Esophagus mucosa (tissue), 1 donor: ENCODE measurements at regions not wholly inside any gene's neighbourhood (a gene's known extent, or its start where the extent isn't known, plus 50 kb on each side); places are given as distances from the start of the nearest gene placed in this dataset.
"Not testable (repeated sequence)": the region's sequence is repeated elsewhere in the genome, so short reads cannot be mapped to it uniquely, and the experiment has no call there.

Experiments
- ATAC-seq: fragments of 200-7000 bp; cut with Tn5 transposase; one replicate; pipeline ENCODE4 v1.9.1; 2020
- donor health status: DM: yes; HTN: yes; CAD: no.

DNA sequence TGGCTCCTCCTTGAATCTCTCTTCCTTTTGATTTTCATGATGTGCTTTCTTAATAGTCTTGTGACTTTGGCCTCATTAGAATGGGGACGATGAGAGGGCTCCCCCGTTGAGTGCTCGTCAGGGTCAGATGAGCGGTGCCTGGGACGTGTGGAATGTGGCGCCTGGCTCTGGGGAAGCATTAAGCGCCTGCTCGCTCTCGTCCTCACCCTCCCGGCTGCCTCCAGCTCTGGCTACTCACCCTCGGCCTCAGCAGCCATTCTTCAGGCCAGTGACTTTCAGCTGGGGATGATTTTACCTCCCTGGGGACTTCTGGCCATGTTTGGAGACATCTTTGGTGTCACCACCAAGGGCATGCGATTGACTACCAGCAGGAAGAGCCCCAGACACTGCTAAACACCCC, 69.7 kb downstream of the RPS6KA4 start:
- ATAC-seq, result no peak

- no peak for ATAC-seq
Measured at GRCh38 chr11:64429970-64430369, 71.0 kb downstream of the RPS6KA4 start.

DNA sequence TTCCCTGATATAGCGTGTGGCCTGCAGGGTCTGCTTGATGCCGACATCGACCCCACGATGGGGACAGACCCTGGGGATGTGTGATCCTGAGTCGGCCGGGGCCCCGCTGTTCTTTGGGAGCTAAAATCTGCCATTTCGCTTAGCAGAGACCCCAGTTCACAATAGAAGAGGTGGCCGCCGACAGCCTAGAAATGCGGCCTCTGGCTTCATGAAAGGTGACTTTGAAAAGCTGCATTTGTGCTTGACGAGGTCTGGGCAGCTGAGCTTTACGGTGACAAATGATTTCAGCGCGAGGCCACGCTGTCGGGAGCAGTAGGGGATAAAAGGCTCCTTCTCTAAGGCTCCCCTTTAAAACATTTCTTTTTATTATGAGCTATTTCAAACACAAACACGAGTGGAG, 71.7 kb downstream of the RPS6KA4 start:
- no peak for ATAC-seq

- ATAC-seq, result peak; percentile 36
Measured at GRCh38 chr11:64436000-64436399, 77.0 kb downstream of the RPS6KA4 start.

DNA sequence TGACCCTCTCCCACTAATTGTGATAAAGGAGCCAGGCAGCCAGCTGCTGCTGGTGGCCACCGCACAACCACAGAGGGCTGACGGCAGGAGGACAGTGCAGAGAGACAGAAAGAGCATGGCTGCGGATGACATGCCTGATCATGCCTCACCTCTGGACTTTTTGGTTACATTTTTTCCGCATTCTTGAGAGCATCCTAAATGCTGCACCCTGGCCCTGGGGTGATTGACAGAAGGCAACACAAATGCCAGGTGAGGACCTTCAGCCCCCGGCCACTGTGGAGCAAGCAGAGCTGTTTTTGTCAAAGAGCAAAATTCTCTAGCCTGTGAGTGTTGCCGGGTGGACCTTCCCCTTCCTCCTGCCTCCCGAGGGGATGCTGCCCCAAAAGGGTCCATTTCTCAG, 78.5 kb downstream of the RPS6KA4 start:
- peak; percentile 26 for ATAC-seq

GRCh38 chr11:64438986-64439771, 80.2 kb downstream of the RPS6KA4 start:
- no peak for ATAC-seq

DNA sequence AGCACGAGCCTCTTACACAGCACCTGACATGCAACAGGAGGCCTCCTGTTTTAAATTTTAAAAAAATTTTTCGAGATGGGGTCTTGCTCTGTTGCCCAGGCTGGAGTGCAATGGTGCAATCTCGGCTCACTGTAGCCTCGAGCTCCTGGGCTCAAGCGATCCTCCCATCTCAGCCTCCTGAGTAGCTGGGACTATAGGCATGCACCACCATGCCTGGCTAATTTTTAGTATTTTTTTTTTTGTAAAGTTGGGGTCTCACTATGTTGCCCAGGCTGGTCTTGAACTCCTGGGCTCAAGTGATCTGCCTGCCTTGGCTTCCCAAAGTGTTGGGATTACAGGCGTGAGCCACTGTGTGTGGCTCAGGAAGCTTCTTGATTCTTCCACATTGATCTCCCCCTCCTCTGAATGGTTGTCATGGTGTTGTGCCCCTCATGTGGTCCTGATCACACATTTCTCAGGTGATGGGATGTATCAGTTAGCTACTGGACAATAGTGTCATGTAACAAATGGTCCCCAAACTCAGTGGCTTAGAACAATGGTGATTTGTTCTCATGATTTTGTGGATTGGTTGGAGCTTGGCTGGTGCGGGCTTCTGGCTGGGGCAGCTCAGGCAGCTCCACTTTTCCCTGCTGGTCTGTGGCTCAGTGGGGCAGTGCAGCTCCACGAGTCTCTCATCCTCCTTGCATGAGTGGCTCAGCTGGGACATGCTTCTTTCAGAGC, 81.0 kb downstream of the RPS6KA4 start:
- ATAC-seq, result not testable (repeated sequence)

GRCh38 chr11:64441127-64441526, 82.2 kb downstream of the RPS6KA4 start:
- ATAC-seq, result no peak

- ATAC-seq, result no peak
Measured at GRCh38 chr11:64443001-64443400, 84.0 kb downstream of the RPS6KA4 start.

GRCh38 chr11:64444838-64445441, 86.0 kb downstream of the RPS6KA4 start:
- no peak for ATAC-seq

DNA sequence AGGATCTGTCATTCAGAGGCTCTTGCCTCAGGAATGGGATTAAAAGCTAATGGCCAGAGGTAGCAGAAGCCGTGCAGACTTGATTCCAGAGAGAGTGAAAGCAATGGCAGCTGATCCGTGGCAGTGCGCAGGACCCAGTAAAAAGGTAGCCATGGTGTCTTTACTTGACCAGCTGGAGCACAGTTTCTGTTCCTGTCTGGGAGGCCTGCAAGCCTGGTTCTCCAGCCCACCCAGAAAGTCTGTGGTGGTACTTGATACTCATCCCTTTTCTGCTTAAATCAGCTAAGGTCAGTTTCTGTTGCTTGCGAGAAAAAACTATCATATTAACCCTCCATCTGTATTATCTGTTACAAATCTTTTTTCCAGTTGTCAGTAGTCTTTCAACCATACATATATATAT, 86.7 kb downstream of the RPS6KA4 start:
- no peak for ATAC-seq

- peak; percentile 39 for ATAC-seq
Measured at GRCh38 chr11:64447831-64448598, 89.1 kb downstream of the RPS6KA4 start.

- ATAC-seq, result peak; percentile 82
Measured at GRCh38 chr11:64448599-64449380, 89.8 kb downstream of the RPS6KA4 start.

GRCh38 chr11:64449381-64450167, 90.6 kb downstream of the RPS6KA4 start:
- ATAC-seq, result peak; percentile 82

GRCh38 chr11:64450168-64450560, 91.2 kb downstream of the RPS6KA4 start:
- no peak for ATAC-seq

GRCh38 chr11:64451856-64452255, 92.9 kb downstream of the RPS6KA4 start:
- ATAC-seq, result no peak

DNA sequence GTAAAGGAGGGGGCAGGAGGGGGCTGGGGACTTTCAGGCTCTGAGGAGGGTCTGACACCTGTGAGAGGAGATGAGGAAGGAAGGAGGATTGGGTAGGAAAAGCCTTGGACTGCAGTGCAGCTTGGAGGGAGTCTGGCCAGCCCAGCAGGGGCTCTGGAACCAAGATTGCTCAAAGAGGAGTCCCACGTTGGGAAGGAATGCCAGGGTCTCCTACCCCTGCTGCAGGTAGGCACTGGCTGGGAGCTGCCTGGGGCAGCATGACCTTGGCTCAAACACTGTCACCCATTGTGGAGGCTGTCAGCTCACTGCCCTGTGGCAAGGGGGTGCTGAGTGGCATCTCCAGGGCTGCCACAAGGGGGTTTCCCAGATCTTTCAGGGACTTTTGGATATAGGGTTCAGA, 94.5 kb downstream of the RPS6KA4 start:
- no peak for ATAC-seq

- ATAC-seq, result no peak
Measured at GRCh38 chr11:64455456-64456261, 96.7 kb downstream of the RPS6KA4 start.

- no peak for ATAC-seq
Measured at GRCh38 chr11:64456509-64457320, 97.8 kb downstream of the RPS6KA4 start.
